RKO (cell line): ENCODE measurements at regions not wholly inside any gene's neighbourhood (a gene's known extent, or its start where the extent isn't known, plus 50 kb on each side); places are given as distances from the start of the nearest gene placed in this dataset.

Experiments
- DNase-seq: peaks from one replicate; pipeline ENCODE4 v3.0.0-alpha.2; 2016; ENCODE audit warnings: low spot score

DNA sequence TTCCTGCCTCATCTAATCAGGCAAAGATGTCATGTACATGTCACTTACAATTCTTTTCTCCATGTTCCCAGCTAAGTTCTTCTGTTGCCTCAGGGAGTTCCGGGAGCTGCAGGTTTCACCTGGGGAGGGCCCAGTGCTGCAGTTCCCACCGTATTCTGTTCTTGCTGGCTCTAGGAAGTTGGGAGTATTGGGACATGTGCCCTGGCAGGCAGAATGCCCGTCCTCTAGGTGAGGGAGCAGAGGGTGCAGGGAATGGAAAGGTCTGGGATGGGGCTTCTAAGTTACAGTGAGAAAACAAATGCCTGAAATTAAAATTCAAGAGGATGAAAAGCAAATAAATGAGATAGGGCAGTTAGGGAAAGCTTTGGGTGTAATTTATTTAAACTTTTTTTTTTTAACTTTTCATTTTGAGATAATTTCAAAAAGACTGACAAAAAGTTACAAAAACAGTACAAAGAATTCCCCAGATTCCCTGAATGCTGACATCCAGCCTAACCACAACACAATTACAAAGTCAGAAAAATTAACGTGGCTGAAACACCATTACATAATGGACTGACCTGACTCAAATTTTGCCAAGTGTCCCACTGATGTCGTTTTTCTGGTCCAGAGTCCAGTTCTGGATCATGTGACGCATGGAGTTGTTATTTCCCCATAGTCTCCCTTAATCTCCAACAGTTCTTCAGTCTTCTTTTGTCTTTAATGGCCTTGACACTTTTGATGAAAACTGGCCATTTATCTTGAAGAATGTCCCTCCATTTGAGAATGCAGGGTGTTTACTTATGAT lies 187.2 kb upstream of the MYL2 start:
- no peak for DNase-seq

DNA sequence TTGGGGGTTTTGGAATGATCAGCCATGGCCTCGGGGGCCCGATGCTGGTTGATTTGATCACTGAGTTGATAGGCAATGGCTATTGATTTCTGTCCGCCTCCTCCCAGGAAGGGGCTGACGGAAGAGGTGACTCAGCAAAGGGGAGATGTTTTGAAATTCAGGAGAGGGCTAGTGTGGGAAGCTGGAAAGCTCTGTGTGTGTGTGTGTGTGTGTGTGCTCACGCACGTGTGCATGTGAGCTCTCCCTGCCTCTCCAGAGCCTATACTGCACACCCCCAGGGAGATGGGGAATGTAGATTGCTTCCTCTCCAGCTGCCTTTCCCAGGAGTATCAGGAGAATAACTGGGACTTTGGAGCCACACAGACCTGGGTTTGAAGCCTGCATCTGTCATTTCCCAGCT lies 184.9 kb upstream of the MYL2 start:
- no peak for DNase-seq

DNA sequence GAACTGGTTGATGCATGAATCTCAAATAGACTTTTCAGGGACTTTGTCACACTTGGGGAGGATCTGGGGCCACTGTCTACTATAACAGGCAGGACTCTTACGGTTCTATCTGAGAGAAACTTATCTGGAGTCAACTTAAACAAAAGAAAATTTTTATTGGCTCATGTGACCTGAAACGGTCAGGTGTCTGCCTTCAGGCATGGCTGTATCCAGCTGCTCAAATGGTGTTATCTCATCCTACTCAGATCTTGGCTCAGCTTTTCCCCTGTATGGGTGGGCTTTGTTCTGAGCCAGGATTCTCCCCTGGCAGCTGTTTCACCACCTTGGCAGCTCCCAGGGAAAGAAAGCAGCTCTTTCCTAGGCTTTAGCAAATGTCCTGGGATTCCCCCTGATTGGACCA lies 183.2 kb upstream of the MYL2 start:
- no peak for DNase-seq

DNA sequence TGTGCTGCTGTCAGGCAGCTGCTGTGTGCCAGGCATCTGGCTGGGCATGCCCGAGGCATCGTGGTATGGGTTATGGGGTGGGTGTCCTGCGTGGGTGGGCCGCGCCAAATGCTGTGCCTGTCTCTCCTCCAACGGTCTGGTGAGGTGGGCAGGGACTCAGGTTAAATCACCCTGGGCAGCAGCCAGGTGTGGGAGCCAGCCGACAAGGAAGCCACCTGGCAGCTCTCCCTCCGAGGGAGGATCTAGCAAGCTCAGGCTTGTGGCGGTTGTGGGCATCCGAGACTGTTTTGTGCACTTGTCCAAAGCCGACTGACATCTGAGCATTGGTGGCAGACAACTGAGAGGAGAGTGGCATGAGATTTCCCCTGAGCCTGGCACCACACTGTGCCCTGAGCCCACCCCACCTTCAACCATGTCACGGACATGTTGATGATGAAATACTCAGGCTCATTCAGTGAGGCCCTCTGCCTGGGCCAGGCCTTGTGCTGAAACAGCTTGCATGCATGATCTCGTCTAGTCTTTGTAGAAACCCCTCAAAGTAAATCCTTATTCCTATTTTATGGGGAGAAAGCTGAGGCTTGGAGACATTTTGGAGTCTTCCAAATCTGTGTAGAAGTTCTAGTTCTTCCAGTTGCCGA lies 181.8 kb upstream of the MYL2 start:
- DNase-seq: no peak

DNA sequence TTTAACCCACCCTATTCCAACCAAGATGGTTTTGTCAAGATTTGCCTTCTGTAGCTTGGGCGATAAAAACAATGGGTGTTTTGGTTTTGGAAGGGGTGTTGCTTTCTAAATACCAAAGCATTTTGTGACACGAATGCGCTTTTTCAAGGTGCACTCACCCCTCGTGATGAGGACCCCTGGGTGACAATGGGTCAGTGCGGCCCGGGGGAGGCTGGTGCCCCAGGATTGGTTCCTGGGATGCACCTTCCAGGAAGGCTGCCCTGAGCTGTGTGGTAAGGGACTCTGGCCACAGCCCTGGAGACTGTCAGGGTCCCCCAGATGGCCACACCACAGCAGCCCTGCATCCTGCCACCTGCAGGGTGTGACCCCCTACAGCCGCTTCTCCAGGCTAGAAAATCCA lies 180.6 kb upstream of the MYL2 start:
- DNase-seq: no peak

DNA sequence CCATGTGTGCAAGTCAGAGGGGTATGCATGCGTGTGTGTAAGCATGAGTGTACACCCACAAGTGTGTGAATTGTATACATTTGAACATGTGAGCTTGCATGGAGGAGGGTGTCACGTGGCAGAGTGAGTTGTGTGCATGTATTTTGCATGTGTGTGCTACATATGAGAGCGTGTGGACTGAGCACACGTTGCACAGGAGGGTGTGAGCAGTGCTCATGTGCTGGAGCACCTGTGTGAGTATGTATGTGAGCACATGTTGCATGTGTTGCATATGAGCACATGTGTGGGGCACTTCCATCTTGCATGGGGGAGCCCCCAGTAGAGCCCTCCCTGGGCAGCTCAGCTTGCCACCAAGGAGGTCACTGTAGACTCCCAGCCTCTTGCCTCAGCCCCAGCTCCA lies 180.2 kb upstream of the MYL2 start:
- DNase-seq: no peak

DNA sequence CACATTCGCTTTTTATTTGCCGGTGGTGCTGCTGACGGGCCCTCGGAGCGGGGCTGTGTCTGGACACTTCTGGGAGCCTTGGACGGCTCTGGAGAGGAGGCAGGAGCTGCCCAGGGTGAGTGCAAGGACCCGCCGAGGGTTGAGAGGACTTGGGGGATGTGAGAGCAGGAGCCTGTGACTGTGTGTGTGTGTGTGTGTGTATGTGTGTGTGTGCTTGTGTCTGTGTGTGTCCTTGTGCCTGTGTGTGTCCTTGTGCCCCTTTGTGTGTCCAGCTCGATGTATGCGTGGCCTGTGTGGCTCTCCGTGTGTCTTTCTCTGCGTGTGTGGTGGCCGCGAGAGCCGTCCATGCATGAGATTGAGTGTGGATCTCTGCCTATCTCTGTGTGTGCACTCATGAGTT lies 179.6 kb upstream of the MYL2 start:
- no peak for DNase-seq

DNA sequence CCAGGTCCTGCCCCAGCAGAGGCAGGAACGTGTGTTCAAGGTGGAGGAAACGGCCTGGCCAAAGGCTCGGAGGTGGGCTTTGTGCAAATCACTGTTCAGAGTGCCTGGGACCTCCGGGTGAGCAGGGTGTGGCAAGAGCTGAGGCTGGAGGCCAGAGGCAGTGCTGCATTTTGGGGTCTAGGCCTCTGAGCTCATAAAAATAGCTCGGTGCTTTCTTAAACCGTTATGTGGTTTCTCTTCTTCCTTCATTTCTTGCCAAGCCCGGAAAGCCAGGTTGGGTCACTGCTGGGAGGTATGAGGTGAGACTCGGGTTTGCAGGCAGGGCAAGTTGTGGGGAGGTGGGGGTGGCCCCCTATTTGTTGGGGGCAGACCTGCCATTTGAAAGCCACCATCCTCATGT lies 178.8 kb upstream of the MYL2 start:
- DNase-seq: no peak

DNA sequence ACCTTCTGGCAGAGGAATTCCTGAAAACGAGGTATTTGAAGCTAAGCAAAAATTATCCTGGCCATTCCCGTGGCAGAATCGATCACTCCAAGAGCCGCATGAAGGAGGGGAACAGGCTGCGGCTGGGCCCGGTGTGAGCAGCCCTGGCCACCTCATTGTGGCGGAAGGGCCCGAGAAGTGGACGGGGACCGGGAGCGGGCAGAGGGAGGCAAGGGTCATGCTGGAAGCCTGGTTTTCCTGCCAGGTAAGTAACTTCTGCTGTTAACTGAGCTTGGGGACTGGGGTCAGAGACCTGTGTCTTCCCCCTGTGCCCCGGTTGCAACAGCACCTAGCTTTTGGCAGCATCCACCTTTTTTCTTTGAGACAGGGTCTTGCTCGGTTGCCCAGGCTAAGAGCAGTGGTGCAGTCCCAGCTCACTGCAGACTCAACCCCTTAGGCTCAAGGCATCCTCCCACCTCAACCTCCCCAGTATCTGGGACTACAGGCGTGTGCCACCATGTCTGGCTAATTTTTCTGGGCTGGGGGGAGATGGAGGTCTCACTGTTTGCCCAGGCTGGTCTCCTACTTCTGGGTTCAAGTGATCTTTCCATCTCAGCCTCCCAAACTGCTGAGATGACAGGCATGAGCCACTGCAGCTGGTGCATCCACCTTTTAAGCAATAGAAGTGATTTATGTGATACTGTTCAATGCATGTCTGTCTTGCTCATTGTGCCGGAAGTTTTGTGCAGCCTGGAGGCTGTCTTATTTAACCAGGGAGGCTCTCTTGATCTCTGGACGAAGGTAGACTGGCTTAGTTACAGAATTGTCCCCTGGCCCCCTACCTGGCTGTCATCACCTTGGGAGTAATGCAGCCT lies 174.0 kb upstream of the MYL2 start:
- DNase-seq: no peak

DNA sequence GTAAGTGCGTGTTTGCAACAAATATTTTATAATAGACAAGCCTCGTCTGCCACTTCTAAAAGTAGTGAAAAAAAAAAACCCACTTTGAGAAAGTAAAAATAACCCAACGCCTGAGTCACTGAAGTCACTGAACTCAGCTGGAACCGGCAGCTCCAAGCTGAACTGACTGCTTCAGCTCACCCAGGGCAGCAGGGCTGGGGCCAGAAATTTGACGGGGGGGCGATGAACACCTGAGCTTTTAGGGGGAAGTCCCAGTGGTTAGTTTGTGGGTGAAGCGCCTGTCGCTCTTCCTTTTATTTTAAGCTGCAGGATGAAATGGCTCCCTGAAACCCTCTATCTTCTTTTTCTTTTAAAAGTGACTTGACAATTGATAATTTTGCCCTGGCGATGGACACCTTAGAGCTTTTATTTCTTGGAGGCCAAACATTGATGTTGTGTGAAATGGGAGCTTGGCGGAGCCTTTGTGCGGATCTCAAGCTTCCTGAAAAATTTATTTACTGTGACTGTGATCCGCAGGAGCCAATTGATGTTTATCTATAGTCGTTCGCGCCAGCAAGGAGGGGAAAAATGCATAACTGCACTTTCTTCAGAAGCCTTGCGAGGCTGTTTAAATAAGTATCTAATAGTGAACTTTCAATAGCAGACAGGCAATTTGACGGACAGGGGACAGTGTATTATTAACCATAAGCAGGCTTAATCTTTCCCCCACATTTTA lies 173.2 kb upstream of the MYL2 start:
- DNase-seq: no peak

DNA sequence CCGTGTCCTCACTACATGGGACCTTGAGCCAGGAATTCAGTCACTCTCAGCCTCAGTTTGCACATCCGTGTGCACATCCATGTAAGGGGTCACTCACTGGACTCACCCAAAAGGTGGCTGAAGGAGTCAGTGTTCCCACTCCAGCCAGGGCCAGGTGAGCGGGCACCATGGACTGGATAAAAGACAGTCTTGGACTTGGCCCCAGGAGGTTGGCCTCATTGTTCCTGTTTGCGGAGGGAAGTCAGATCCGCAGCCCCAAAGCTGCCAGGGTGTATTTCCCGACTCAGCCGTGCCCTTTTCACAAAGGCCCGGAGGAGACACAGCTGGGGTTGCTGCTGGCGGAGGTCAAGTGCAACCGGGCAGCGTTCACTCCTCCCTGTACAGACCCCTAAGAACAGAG lies 170.7 kb upstream of the MYL2 start:
- no peak for DNase-seq

DNA sequence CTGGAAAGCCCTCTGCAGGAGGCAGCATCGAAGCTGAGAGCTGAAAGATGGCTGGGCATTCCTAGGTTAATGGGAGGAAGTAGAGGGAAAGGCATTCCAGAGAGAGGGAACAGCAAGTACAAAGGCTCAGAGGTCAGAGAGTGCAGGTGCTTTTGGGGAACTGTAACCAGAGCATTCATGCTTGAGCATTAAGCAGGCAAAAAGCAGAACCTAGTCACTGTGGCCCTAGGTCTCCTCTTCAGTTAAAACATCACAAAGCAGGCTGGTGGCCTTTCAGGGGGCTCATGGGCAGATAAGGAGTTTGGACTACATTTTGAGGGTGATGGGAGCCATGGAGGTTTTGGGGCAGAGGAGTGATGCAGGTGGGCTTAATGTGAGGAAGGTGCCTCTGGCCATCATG lies 169.2 kb upstream of the MYL2 start:
- no peak for DNase-seq

DNA sequence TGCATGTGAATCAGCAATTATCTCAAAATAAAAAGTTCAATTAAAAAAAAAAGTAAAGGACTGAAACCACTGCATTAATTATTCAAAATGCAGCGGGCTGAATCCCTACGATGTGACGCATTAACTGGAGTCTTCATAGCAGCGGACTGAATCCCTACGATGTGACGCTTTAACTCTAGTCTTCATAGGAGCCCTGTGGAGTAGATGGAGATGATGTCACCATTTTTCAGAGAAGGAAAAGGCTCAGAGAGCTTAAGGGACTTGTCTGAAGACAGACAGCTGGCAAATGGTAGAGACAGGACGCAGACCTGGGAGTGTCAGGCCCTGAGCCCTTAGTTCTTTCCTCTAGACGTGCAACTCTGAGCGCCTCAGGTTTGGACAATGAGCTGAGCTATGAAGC lies 168.0 kb upstream of the MYL2 start:
- no peak for DNase-seq

DNA sequence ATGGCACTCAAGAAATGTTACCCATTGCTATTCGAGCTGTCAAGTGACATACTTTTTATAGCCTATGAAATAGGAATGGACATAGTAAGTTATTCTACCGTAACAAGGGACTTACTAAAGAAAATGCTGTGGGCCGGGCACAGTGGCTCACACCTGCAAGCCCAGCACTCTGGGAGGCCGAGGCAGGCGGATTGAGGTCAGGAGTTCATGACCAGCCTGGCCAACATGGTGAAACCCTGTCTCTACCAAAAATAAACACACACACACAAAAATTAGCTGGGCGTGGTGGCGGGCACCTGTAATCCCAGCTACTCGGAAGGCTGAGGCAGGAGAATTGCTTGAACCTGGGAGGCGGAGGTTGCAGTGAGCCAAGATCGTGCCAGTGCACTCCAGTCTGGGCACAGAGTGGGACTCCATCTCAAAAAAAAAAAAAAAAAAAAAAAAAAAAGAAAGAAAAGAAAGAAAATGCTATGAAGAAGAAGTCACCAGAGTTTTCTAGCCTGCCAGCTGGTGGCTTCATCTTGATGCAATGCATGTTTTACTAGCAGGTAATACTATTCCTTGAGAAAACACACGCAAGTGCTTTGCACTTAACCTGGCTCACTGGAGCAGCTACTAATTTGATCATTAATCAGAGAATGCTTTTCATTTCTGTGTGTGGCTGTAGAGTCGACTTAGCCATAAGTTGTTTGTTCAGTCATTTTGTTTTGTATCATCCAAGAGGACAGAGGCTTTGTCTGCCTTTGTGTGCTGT lies 166.7 kb upstream of the MYL2 start:
- no peak for DNase-seq

DNA sequence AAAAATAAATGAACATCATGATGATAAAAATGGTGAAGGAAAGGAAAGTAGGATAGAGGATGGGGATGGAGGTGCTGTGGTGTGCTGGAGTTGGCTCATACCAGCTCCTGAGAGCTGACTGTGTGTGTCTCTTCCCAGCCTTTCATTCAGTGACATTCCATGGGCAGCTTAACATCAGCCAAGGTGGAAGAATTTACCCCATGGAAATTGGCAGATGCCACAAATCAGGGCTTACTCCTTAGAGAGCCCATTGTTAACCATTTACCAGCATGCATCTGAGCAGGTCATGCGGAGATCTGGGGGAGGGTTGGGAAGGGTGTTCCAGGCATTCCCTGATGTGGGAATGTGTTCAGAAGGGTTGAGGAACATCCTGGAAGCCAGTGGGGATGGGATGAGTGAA lies 164.7 kb upstream of the MYL2 start:
- DNase-seq: no peak

DNA sequence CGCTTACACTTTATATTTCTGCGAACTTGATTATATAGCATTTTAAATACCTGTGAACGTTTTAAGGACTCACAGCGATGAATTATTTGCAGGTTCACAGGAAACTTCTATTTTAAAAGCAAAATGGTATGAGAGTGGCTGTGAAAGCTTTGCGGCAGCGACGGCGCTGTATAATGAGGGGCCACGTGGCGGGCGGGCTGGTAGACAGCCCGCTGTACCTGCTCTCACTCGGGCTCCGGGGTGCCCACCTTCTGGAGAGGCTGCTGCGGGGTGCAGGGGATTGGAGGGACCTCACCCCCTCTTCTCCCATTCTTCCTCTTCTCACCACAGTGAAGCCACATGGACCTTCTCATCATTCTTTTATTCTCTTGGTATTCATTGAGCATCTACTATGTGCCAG lies 164.2 kb upstream of the MYL2 start:
- DNase-seq: no peak

DNA sequence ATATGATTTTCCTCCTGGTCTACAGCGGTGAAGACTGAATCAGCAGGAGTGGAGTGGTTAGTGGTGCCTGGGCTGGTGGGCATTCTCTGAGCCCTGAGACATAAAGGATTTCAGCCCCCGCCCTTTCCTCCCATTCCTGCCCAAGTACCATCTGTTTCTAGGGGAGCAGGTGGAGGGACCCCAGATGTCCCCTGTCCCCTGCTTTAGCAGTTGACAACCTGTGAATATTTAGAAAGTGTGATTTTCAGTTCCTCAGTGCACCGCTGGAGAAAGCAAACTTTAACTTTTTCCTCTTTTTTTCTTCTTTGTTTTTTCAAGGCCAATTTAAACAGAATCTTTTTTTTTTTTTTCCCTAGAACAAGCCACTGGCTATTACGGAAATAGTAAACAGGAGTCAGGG lies 163.8 kb upstream of the MYL2 start:
- no peak for DNase-seq

DNA sequence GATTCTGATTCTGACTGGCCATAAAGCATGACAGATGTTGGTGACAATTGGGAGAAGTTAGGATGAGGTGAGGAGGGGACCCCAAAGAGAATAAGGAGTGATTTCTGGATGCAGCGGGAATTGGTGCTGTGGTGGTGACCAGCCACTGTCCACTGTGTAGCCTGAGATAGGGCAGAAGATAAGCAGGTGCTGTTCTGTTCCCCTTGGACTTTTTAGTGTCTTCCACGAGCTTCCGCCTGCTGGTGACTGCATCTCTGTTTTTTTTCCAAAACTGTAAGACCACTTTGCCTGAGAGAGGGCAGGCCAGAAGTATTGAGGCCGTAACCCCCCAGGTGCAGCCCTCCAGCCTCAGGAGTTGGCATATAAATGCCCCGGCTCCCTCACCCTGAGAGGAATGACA lies 161.2 kb upstream of the MYL2 start:
- DNase-seq: no peak

DNA sequence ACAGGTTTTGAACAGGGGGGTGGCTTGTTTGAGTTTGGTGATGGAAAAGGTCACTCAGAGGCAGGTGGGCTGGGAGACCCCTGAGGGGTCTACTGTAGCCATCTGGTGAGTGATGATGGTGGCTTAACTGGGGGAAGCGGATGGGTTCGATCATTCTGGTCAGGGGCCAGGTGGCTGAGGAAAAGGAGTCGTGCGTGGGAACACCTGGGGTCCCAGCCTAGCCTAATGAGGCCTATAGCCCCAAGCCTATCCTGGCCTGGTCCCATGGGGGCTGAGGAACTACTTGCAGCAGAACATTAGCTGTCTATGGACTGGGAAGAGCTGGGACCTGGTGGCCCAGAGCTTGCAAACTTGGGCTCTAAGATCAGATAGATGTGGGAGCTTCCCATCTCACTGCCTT lies 158.4 kb upstream of the MYL2 start:
- no peak for DNase-seq

DNA sequence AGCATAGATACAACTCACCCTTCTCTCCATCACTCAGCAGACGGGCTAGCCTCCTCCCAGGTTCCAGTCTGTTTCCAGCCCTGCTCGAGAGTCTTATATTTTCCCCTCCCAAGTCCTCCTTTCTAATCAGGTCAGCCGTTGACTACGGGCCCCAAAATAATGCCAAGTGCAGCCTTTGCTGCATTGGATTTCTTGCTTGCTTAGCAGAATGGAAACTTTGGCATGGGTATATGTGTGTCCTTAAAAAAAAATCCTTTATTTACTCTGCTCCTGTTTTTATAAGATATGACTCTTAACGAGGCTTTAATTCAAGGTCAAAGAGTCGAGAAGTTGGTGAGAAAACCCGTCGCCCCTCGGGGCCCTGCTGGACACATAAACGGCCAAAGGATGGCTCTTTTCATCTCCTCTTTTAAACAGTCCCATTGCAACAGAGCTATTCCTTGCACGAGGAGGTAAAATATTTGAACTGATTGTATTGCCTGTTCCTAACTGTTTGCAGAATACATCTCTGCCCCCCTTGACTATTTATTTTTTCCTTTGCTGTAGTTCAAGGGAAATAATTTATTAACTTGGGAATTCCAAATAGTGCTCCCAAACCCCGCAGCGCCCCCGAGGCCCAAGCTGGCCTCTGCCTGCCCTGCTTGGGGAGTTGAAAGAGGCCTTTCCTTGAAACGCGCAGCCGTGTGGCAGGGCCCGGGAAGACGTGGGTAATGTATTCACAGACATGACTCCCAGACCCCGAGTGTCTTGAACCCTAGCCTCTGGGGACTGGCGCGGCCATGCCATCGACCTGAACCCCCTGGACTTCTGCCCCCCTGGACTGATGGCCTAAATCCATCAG lies 156.5 kb upstream of the MYL2 start:
- DNase-seq: no peak

DNA sequence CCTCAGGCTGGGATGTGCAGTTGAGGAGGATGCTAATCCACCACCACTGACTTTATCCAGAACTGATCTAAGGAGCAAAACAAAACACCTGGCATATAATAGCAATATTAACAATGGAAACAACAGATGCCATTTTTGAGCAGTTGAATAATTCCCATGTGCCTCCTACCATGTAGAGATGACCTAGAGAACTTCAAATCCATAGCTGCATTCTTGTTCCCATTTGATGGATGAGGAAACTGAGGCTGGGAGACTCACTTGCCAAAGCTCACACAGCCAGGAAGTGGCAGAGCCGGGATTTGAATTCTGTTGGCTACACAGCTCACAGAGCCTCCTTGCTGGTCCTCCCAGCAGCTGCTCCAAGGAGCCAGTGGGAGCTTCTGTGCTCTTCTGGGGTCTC lies 155.8 kb upstream of the MYL2 start:
- no peak for DNase-seq
